Ovary (tissue), 7 donors: ENCODE measurements at regions not wholly inside any gene's neighbourhood (a gene's known extent, or its start where the extent isn't known, plus 50 kb on each side); places are given as distances from the start of the nearest gene placed in this dataset.

Experiments
- DNase-seq, 5 donors: peaks; one replicate each; pipeline ENCODE4 v3.0.0-alpha.2; 2019 to 2020
- H3K27ac ChIP-seq, 2 donors: fragments of 200-600 bp; one replicate each; pipeline versions ENCODE4 v1.5.1 to v1.8.0; 2019 to 2022
- H3K27me3 ChIP-seq: fragments of 200-600 bp; one replicate; pipeline ENCODE4 v1.8.0; 2022
- H3K36me3 ChIP-seq: fragments of 200-600 bp; sonication (generic); one replicate; pipeline ENCODE4 v1.5.1; 2019
- H3K4me1 ChIP-seq: one replicate; pipeline ENCODE4 v1.8.1; 2013; ENCODE audit warnings: mild to moderate bottlenecking, moderate library complexity; ENCODE audit not compliant: insufficient read depth
- H3K4me3 ChIP-seq: fragments of 200-600 bp; sonication (generic); one replicate; pipeline ENCODE4 v1.5.1; 2017
- H3K9me3 ChIP-seq, 2 donors: fragments of 200-600 bp in 1 of 2; sonication (generic) in 1 of 2; one replicate each; pipeline versions ENCODE4 v1.5.1 to v1.8.1; 2013 to 2019; ENCODE audit warnings: mild to moderate bottlenecking in 1 of 2, moderate library complexity in 1 of 2
- CTCF ChIP-seq, 3 donors: fragments of 450-650 bp in 2 of 3; fragments of 200-600 bp in 1 of 3; IDR thresholded peaks; one replicate each; pipeline versions ENCODE4 v1.5.1 to v1.8.0; 2016 to 2022; ENCODE audit warnings: antibody characterized with exemption in 3 of 3, mild to moderate bottlenecking in 1 of 3
- EP300 ChIP-seq: sonication (generic); formaldehyde crosslinking; IDR thresholded peaks from one replicate; pipeline ENCODE4 v1.6.1; 2017; ENCODE audit warnings: antibody characterized with exemption
- POLR2A ChIP-seq: fragments of 450-650 bp; IDR thresholded peaks from one replicate; pipeline ENCODE4 v1.6.1; 2017; ENCODE audit warnings: antibody characterized with exemption, mild to moderate bottlenecking, moderate library complexity
- WGBS, 3 donors: extraction: QIAGEN DNeasy Blood & Tissue Kit in 1 of 3; methylation state at CpG; one replicate each; pipeline versions ENCODE4 v1.1.5 to v1.1.7; 2013 to 2017; 5-methylcytosine and 5-hydroxymethylcytosine counted together
- intact Hi-C, 4 donors: fragments of 100-400 bp; cut with DNase I; formaldehyde crosslinking; loops; one replicate each; pipeline versions ENCODE4 v1.11.0 to v1.15.1; 2022 to 2023
- donor health status: DM: no; HTN: no; CAD: no; lungs with moderate emphysema.
- donor health status: DM: no; HTN: no; CAD: no.
- donor health status: Bipolar disorder and iron deficiency.
- donor health status: DM: no; HTN: no; CAD: no.
- donor health status: DM: yes; HTN: yes; CAD: no.

GRCh38 chr13:22175815-22176214, 504.9 kb downstream of the FGF9 start:
- H3K36me3 ChIP-seq: no peaks in the 10 kb centered on the region
- no peak overlapping the region for H3K4me3 ChIP-seq
- 90 to 94% (median 93%) methylated on average over 7 of the region's 7 CpGs for WGBS, 3 donors
- H3K27me3 ChIP-seq: no peaks in the 10 kb centered on the region
- no peak for DNase-seq
- no peak overlapping the region for H3K27ac ChIP-seq
- no peaks in the 10 kb centered on the region for H3K4me1 ChIP-seq
- no peaks in the 10 kb centered on the region for H3K9me3 ChIP-seq
- no peak for TF ChIP-seq POLR2A
- no peak for TF ChIP-seq EP300
- TF ChIP-seq CTCF (IDR thresholded peaks at IDR 0.05): no peak
- intact Hi-C loops: no loop called here

GRCh38 chr13:22176968-22177520, 506.2 kb downstream of the FGF9 start:
- no peak for DNase-seq
- TF ChIP-seq CTCF (IDR thresholded peaks at IDR 0.05) (no peak), EP300 (no peak), POLR2A (no peak)
- Histone ChIP-seq H3K9me3 (no peaks in the 10 kb centered on the region), H3K4me3 (no peak overlapping the region), H3K4me1 (no peaks in the 10 kb centered on the region), H3K36me3 (no peaks in the 10 kb centered on the region), H3K27ac (no peak overlapping the region), H3K27me3 (no peaks in the 10 kb centered on the region)
- intact Hi-C loops: no loop called here
- WGBS, 3 donors: 72 to 78% (median 75%) methylated on average over 4 of the region's 4 CpGs

- H3K27ac ChIP-seq: no peak overlapping the region
- DNase-seq: no peak
- WGBS, 3 donors: 89 to 94% (median 90%) methylated on average over 2 of the region's 2 CpGs
- H3K4me1 ChIP-seq: no peaks in the 10 kb centered on the region
- no peak overlapping the region for H3K4me3 ChIP-seq
- no peaks in the 10 kb centered on the region for H3K27me3 ChIP-seq
- no peaks in the 10 kb centered on the region for H3K9me3 ChIP-seq
- intact Hi-C loops: no loop called here
- no peaks in the 10 kb centered on the region for H3K36me3 ChIP-seq
- TF ChIP-seq CTCF (IDR thresholded peaks at IDR 0.05) (no peak), POLR2A (no peak), EP300 (no peak)
These were observed 508.0 kb downstream of the FGF9 start for GRCh38 chr13:22178878-22179277.

- Histone ChIP-seq H3K4me1 (no peaks in the 10 kb centered on the region), H3K4me3 (no peak overlapping the region), H3K27me3 (no peaks in the 10 kb centered on the region), H3K9me3 (no peaks in the 10 kb centered on the region), H3K27ac (no peak overlapping the region), H3K36me3 (no peaks in the 10 kb centered on the region)
- no peak for DNase-seq
- TF ChIP-seq POLR2A: no peak
- TF ChIP-seq CTCF (IDR thresholded peaks at IDR 0.05): no peak
- no peak for TF ChIP-seq EP300
- WGBS, 3 donors: 35 to 51% (median 50%) methylated on average over 2 of the region's 2 CpGs
- intact Hi-C loops: no loop called here
These were observed 516.5 kb downstream of the FGF9 start for GRCh38 chr13:22187329-22187728.
